HepG2 (cell line): ENCODE measurements at regions not wholly inside any gene's neighbourhood (a gene's known extent, or its start where the extent isn't known, plus 50 kb on each side); places are given as distances from the start of the nearest gene placed in this dataset.

Source experiments
- ATAC-seq: fragments of 200-7000 bp; cut with Tn5 transposase; 3 replicates; pipeline ENCODE4 v1.9.1; 2020; ENCODE audit warnings: mild to moderate bottlenecking, moderate library complexity
- BruUV-seq: library from RNA; stranded (reverse); fragments of 400-500 nt; replicated peaks from 2 replicates; lab custom pipeline; 2021; lab: Mats Ljungman, UMichigan
- CTCF ChIA-PET: fragments of 300-600 bp; formaldehyde crosslinking; extraction: SDS; loops from one replicate; lab custom pipeline; 2021; ENCODE audit warnings: low total read pairs, inconsistent platforms, low intra/inter-chr PET ratio; lab: Yijun Ruan, JAX
- POLR2A ChIA-PET: fragments of 350-600 bp; sonication (Branson Sonifier 250); formaldehyde crosslinking; loops from one replicate; lab custom pipeline; 2020; ENCODE audit warnings: antibody characterized with exemption, inconsistent platforms; lab: Yijun Ruan, JAX
- DNase-seq: peaks from one replicate; pipeline ENCODE4 v3.0.0-alpha.2; 2015; ENCODE audit warnings: low spot score
- FAIRE-seq: peaks from 3 replicates; lab custom pipeline; 2011; peaks lifted over from hg19 to GRCh38; lab: Jason Lieb, UNC
- H2AFZ ChIP-seq: one replicate; pipeline ENCODE4 v1.6.1; 2011; ENCODE audit warnings: low read length, inconsistent platforms
- H3K27ac ChIP-seq: fragments of 300-600 bp; 3 replicates; pipeline ENCODE4 v1.8.0; 2011; ENCODE audit warnings: mixed run types, mild to moderate bottlenecking, mixed read lengths, low read length, inconsistent platforms; ENCODE audit not compliant: insufficient read depth; ENCODE audit errors: extremely low read length
- H3K27me3 ChIP-seq, 2 experiments: fragments of 200-600 bp in 1 of 2; 2 replicates in 1 of 2; 3 replicates in 1 of 2; pipeline versions ENCODE4 v1.6.0 to v1.8.0; 2011; ENCODE audit warnings: low read length in 2 of 2, mild to moderate bottlenecking in 2 of 2, moderate library complexity in 2 of 2, inconsistent platforms in 1 of 2; ENCODE audit not compliant: insufficient read depth in 2 of 2, control insufficient read depth in 1 of 2
- H3K36me3 ChIP-seq, 2 experiments: fragments of 200-600 bp in 1 of 2; replicated peaks in 1 of 2; 2 replicates in 1 of 2; 3 replicates in 1 of 2; pipeline versions ENCODE4 v1.5.1 to v1.8.0; 2011; ENCODE audit warnings: low read length in 2 of 2, inconsistent platforms in 1 of 2; ENCODE audit not compliant: insufficient read depth in 2 of 2, control insufficient read depth in 1 of 2
- H3K4me1 ChIP-seq: 2 replicates; pipeline ENCODE4 v1.5.1; 2012; ENCODE audit warnings: low read length, inconsistent platforms; ENCODE audit not compliant: insufficient read depth
- H3K4me2 ChIP-seq: 2 replicates; pipeline ENCODE4 v1.6.0; 2011; ENCODE audit warnings: low read depth, low read length, inconsistent platforms
- H3K4me3 ChIP-seq, 3 experiments: fragments of 200-600 bp in 1 of 3; sonication (generic), shearing (Covaris generic) in 1 of 3; replicated peaks in 1 of 3; 2 replicates each; pipeline ENCODE4 v1.5.1; 2011 to 2016; ENCODE audit warnings: low read length in 3 of 3, inconsistent platforms in 2 of 3, low read depth in 2 of 3, mild to moderate bottlenecking in 2 of 3, control low read depth in 1 of 3, mixed read lengths in 1 of 3; ENCODE audit not compliant: insufficient read depth in 1 of 3
- H3K79me2 ChIP-seq: one replicate; pipeline ENCODE4 v1.6.1; 2011; ENCODE audit warnings: low read length, inconsistent platforms; ENCODE audit not compliant: insufficient read depth
- H3K9ac ChIP-seq: 2 replicates; pipeline ENCODE4 v1.6.0; 2011; ENCODE audit warnings: mild to moderate bottlenecking, low read depth, low read length, inconsistent platforms; ENCODE audit not compliant: insufficient read depth
- H3K9me3 ChIP-seq: 2 replicates; pipeline ENCODE4 v1.5.1; 2012; ENCODE audit warnings: mild to moderate bottlenecking, low read length
- H4K20me1 ChIP-seq: 2 replicates; pipeline ENCODE4 v1.6.0; 2011; ENCODE audit warnings: inconsistent platforms, mild to moderate bottlenecking, low read length, moderate library complexity; ENCODE audit not compliant: insufficient read depth
- AKAP8 ChIP-seq: sonication (generic); formaldehyde crosslinking; IDR thresholded peaks from 2 replicates; pipeline ENCODE4 v1.5.1; 2020; ENCODE audit warnings: mild to moderate bottlenecking, missing genetic modification reagents
- CBX1 ChIP-seq: IDR thresholded peaks from one replicate; pipeline ENCODE4 v1.6.1; 2016; ENCODE audit warnings: antibody characterized with exemption, low read depth
- GFI1 ChIP-seq: sonication (generic); formaldehyde crosslinking; IDR thresholded peaks from 2 replicates; pipeline ENCODE4 v1.5.0; 2020; ENCODE audit warnings: missing genetic modification reagents, mild to moderate bottlenecking, borderline replicate concordance
- GPN1 ChIP-seq: sonication (generic); formaldehyde crosslinking; IDR thresholded peaks from 2 replicates; pipeline ENCODE4 v1.5.1; 2020; ENCODE audit warnings: missing genetic modification reagents, borderline replicate concordance
- NFRKB ChIP-seq: fragments of 450-650 bp; IDR thresholded peaks from 2 replicates; pipeline ENCODE4 v1.6.1; 2017
- POLR2G ChIP-seq: fragments of 200-400 bp; formaldehyde crosslinking; IDR thresholded peaks from 2 replicates; pipeline ENCODE4 v1.6.1; 2018; ENCODE audit warnings: mild to moderate bottlenecking, low read depth, low read length, moderate library complexity
- RAD51 ChIP-seq: fragments of 450-650 bp; IDR thresholded peaks from 2 replicates; pipeline ENCODE4 v1.6.1; 2016; ENCODE audit warnings: borderline replicate concordance
- RORA ChIP-seq: sonication (generic); formaldehyde crosslinking; IDR thresholded peaks from 2 replicates; pipeline ENCODE4 v1.5.0; 2020; ENCODE audit warnings: mild to moderate bottlenecking, missing genetic modification reagents, moderate library complexity
- TEAD2 ChIP-seq: sonication (generic); formaldehyde crosslinking; IDR thresholded peaks from 2 replicates; pipeline ENCODE4 v1.9.0; 2021; ENCODE audit warnings: missing genetic modification reagents
- YY1 ChIP-seq: IDR thresholded peaks from 2 replicates; pipeline ENCODE4 v1.6.1; 2011; ENCODE audit warnings: low read length, low read depth, moderate library complexity, mild to moderate bottlenecking; ENCODE audit not compliant: insufficient read depth, insufficient replicate concordance
- ZNF121 ChIP-seq: sonication (generic); formaldehyde crosslinking; IDR thresholded peaks from 2 replicates; pipeline ENCODE4 v1.5.0; 2020; ENCODE audit warnings: mild to moderate bottlenecking, missing genetic modification reagents
- ZNF549 ChIP-seq: sonication (generic); formaldehyde crosslinking; IDR thresholded peaks from 2 replicates; pipeline ENCODE4 v1.5.0; 2020; ENCODE audit warnings: missing genetic modification reagents
- ZNF563 ChIP-seq: sonication (generic); formaldehyde crosslinking; IDR thresholded peaks from 2 replicates; pipeline ENCODE4 v1.8.0; 2022; ENCODE audit warnings: mild to moderate bottlenecking, moderate library complexity, missing genetic modification reagents
- WGBS: methylation state at CpG from one replicate; pipeline ENCODE4 v1.1.6; 2017; ENCODE audit warnings: low lambda C conversion rate; 5-methylcytosine and 5-hydroxymethylcytosine counted together
- in situ Hi-C: cut with HindIII; loops from 2 replicates; pipeline ENCODE4 v1.10.0; 2017; ENCODE audit warnings: low pct_unique_long_range_greater_than_20kb; ENCODE audit not compliant: extremely low pct_ligation_motif_present
- intact Hi-C: fragments of 100-400 bp; cut with micrococcal nuclease; formaldehyde crosslinking; loops from one replicate; pipeline ENCODE4 v1.10.0; 2022; ENCODE audit not compliant: unreplicated experiment
- TF ChIP-seq, protein P1 (sequence below): sonication (generic); formaldehyde crosslinking; IDR thresholded peaks from 2 replicates; pipeline ENCODE4 v1.4.0; 2020; ENCODE audit warnings: mild to moderate bottlenecking, missing genetic modification reagents
- TF ChIP-seq, protein P2 (sequence below): sonication (generic); formaldehyde crosslinking; IDR thresholded peaks from 2 replicates; pipeline ENCODE4 v1.4.0; 2020; ENCODE audit warnings: missing genetic modification reagents, borderline replicate concordance

DNA sequence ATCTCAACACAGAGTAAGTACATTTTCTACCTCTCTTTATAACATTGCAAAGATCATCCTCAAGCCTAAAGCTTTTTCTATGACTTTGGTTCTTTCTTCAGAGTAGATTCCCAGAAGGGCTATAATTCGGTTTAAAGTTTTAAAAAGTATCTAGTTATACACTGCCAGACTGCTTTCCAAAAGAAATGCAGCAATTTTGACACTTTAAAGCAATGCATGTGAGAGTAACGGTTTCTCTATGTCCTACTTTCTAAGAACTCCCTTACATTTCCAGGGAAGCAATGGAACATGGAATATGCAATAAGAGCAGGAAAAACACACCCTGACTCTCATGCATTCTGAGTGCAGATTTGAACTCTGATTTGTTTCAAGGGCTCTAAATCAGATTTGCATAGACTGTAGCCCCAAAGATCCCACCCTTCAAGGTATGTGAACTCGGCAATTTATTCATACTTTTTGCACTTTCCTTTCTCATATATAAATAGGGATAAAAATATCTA, 331.6 kb downstream of the HHIPL2 start (continued):
- TF ChIP-seq CBX1 (no peak), GPN1 (CRISPR knock-in tag) (no peak)

DNA sequence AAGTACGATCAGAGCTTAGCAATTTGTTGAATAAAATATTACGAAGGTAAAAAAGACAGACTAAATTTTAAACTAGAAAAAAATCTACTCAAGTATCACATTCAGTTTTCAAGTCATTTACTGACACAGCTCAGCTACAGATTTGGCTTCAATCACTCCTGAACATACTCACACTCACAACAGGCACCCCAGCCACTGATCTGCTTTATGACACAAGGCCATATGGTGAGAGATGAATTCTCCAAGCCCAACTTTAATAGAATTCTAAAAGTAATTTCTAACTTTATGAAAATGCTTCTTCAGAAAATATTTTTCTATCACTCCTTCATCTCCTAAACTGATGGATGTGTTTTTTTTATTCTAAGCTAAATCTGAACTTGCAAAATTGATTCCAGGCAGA, 337.1 kb downstream of the HHIPL2 start:
- no peak for DNase-seq
- intact Hi-C loops: no loop called here
- Histone ChIP-seq H3K27me3 (no peaks in the 10 kb centered on the region; a peak in 1 of 5 replicates), H3K79me2 (no peaks in the 10 kb centered on the region), H3K4me1 (no peaks in the 10 kb centered on the region), H3K9ac (no peak overlapping the region), H3K4me2 (no peak overlapping the region), H2AFZ (no peak overlapping the region), H3K9me3 (no peaks in the 10 kb centered on the region), H3K36me3 (no peaks in the 10 kb centered on the region), H3K4me3 (no peak overlapping the region), H4K20me1 (no peaks in the 10 kb centered on the region), H3K27ac (no peak overlapping the region)
- no TSS peak for BruUV-seq
- no peak for FAIRE-seq
- WGBS: 1% methylated on average over 2 of the region's 2 CpGs
- no peak for ATAC-seq
- CTCF ChIA-PET: no interaction called here
- no peak for TF ChIP-seq POLR2G
- no peak for TF ChIP-seq RORA
- TF ChIP-seq, protein P1, sequence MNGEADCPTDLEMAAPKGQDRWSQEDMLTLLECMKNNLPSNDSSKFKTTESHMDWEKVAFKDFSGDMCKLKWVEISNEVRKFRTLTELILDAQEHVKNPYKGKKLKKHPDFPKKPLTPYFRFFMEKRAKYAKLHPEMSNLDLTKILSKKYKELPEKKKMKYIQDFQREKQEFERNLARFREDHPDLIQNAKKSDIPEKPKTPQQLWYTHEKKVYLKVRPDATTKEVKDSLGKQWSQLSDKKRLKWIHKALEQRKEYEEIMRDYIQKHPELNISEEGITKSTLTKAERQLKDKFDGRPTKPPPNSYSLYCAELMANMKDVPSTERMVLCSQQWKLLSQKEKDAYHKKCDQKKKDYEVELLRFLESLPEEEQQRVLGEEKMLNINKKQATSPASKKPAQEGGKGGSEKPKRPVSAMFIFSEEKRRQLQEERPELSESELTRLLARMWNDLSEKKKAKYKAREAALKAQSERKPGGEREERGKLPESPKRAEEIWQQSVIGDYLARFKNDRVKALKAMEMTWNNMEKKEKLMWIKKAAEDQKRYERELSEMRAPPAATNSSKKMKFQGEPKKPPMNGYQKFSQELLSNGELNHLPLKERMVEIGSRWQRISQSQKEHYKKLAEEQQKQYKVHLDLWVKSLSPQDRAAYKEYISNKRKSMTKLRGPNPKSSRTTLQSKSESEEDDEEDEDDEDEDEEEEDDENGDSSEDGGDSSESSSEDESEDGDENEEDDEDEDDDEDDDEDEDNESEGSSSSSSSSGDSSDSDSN (CRISPR knock-in tag): no peak
- no peak for TF ChIP-seq TEAD2 (CRISPR knock-in tag)
- no peak for TF ChIP-seq YY1
- TF ChIP-seq AKAP8: no peak
- TF ChIP-seq GFI1 (CRISPR knock-in tag): no peak
- no peak for TF ChIP-seq RAD51
- TF ChIP-seq, protein P2, sequence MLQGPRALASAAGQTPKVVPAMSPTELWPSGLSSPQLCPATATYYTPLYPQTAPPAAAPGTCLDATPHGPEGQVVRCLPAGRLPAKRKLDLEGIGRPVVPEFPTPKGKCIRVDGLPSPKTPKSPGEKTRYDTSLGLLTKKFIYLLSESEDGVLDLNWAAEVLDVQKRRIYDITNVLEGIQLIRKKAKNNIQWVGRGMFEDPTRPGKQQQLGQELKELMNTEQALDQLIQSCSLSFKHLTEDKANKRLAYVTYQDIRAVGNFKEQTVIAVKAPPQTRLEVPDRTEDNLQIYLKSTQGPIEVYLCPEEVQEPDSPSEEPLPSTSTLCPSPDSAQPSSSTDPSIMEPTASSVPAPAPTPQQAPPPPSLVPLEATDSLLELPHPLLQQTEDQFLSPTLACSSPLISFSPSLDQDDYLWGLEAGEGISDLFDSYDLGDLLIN (CRISPR knock-in tag): no peak
- no peak for TF ChIP-seq ZNF121 (CRISPR knock-in tag)
- no peak for TF ChIP-seq ZNF563 (CRISPR knock-in tag)
- no peak for TF ChIP-seq NFRKB
- TF ChIP-seq ZNF549: no peak
- in situ Hi-C loops: no loop called here
- POLR2A ChIA-PET: no interaction called here
